SJCRH30 (cell line): ENCODE measurements at regions not wholly inside any gene's neighbourhood (a gene's known extent, or its start where the extent isn't known, plus 50 kb on each side); places are given as distances from the start of the nearest gene placed in this dataset.

ENCODE experiments used
- DNase-seq, 2 experiments: peaks; one replicate each; pipeline ENCODE4 v3.0.0-alpha.2; 2015 to 2020
- H3K27ac ChIP-seq: fragments of 250-450 bp; sonication (Bioruptor Pico); 2 replicates; pipeline ENCODE4 v1.5.1; 2020; ENCODE audit warnings: mild to moderate bottlenecking, moderate library complexity
- H3K27me3 ChIP-seq: fragments of 250-450 bp; sonication (Bioruptor Pico); 2 replicates; pipeline ENCODE4 v1.5.1; 2020; ENCODE audit warnings: mild to moderate bottlenecking, moderate library complexity
- H3K36me3 ChIP-seq: fragments of 250-450 bp; sonication (Bioruptor Pico); 2 replicates; pipeline ENCODE4 v1.5.1; 2020; ENCODE audit warnings: mild to moderate bottlenecking, moderate library complexity
- H3K4me1 ChIP-seq: fragments of 250-450 bp; sonication (Bioruptor Pico); 2 replicates; pipeline ENCODE4 v1.5.1; 2020; ENCODE audit warnings: mild to moderate bottlenecking, moderate library complexity
- H3K4me3 ChIP-seq: fragments of 250-450 bp; sonication (Bioruptor Pico); 2 replicates; pipeline ENCODE4 v1.5.1; 2020; ENCODE audit warnings: mild to moderate bottlenecking, moderate library complexity
- H3K9me3 ChIP-seq: fragments of 250-450 bp; sonication (Bioruptor Pico); replicated peaks from 2 replicates; pipeline ENCODE4 v1.5.1; 2020; ENCODE audit warnings: mild to moderate bottlenecking, moderate library complexity

DNA sequence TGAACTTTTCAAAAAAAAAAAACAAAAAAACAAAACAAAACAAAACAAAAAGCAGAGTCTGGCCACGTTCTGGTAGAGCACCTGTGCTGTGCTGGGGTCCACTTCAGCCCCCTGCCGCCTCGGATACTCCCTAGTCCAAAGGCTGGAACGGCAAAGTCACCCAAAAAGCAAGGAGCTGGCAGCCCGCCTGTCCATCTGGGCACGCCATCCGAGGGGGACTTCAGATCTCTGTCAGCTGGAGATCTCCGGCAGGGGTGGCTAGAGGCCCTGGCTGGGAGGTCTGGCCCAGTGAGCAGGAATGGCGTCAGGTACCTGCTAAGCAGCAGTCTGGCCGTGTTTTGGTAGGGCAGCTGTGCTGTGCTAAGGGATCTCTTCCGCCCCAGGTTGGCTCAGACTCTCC is 152.3 kb upstream of the ZNF516 start:
- H3K9me3 ChIP-seq = no peaks in the 10 kb centered on the region
- H3K27ac ChIP-seq = no peak overlapping the region
- no peak for DNase-seq
- H3K4me3 ChIP-seq = no peak overlapping the region
- H3K36me3 ChIP-seq = no peaks in the 10 kb centered on the region
- no peaks in the 10 kb centered on the region for H3K4me1 ChIP-seq
- H3K27me3 ChIP-seq = no peaks in the 10 kb centered on the region

DNA sequence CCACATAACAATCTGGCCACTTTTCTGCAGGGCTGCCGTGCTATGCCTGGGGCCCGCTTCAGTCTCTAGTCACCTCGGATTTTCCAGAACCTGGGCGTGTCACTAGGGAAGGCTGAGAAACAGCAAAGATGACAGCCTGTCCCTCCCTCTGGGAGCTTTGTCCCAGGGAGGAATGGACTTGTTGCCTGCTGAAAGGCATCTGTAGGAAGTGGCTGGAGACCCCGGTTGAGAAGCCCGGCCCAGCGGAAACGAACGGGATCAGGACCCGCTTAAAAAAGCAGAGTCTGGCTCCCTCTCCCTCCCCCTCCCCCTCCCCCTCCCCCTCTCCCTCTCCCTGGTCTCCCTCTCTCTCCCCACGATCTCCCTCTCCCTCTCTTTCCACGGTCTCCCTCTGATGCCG is 149.5 kb upstream of the ZNF516 start:
- no peak for DNase-seq
- Histone ChIP-seq H3K4me3 (no peak overlapping the region), H3K9me3 (no peaks in the 10 kb centered on the region), H3K4me1 (no peaks in the 10 kb centered on the region), H3K27me3 (no peaks in the 10 kb centered on the region), H3K36me3 (no peaks in the 10 kb centered on the region), H3K27ac (no peak overlapping the region)

DNA sequence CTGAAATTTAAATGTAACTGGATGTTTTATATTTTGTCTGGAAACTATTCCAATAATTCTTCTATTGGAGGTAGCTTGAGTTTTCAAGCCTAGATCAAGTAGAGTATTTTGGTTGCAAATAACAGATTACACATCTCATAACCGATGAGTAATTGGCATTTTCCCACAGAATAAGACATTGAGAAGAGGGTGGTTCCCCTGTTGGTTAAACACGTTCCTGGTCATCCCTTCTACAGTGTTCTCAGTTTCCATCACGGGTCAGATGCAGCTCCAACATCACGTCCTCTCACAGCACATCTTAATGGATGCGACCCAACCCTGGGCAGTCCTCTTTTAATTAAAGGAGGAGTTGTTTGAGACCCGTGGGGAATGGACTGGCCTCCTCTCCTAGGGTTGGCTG is 149.0 kb upstream of the ZNF516 start:
- Histone ChIP-seq H3K27ac (no peak overlapping the region), H3K36me3 (no peaks in the 10 kb centered on the region), H3K4me3 (no peak overlapping the region), H3K4me1 (no peaks in the 10 kb centered on the region), H3K9me3 (no peaks in the 10 kb centered on the region), H3K27me3 (no peaks in the 10 kb centered on the region)
- DNase-seq = no peak

DNA sequence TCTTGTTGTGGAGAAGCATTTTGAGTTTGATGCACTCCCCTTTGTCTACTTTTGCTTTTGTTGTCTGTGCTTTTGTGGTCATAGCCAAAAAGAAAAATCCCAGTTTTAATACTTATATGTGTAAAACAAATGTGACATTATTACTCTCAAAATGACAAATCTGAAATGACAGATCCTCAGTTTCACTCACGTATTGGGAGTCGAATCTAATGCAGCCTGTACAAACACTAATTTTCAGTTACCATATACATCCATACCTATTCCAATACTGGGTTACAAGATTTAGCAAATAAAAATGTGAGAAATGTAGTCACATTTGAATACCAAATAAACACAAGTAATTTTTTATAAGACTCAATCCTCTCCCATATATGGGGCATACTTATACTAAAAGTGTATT is 148.2 kb upstream of the ZNF516 start:
- Histone ChIP-seq H3K27me3 (no peaks in the 10 kb centered on the region), H3K4me3 (no peak overlapping the region)
- DNase-seq = no peak

GRCh38 chr18:76640438-76640837 is 145.4 kb upstream of the ZNF516 start:
- Histone ChIP-seq H3K36me3 (no peaks in the 10 kb centered on the region), H3K4me3 (no peak overlapping the region), H3K27ac (no peak overlapping the region), H3K9me3 (no peaks in the 10 kb centered on the region), H3K27me3 (no peaks in the 10 kb centered on the region), H3K4me1 (no peaks in the 10 kb centered on the region)
- DNase-seq = no peak

More for the DNA sequence above, 148.2 kb upstream of the ZNF516 start:
- Histone ChIP-seq H3K36me3 (no peaks in the 10 kb centered on the region), H3K4me1 (no peaks in the 10 kb centered on the region), H3K27ac (no peak overlapping the region), H3K9me3 (no peaks in the 10 kb centered on the region)

DNA sequence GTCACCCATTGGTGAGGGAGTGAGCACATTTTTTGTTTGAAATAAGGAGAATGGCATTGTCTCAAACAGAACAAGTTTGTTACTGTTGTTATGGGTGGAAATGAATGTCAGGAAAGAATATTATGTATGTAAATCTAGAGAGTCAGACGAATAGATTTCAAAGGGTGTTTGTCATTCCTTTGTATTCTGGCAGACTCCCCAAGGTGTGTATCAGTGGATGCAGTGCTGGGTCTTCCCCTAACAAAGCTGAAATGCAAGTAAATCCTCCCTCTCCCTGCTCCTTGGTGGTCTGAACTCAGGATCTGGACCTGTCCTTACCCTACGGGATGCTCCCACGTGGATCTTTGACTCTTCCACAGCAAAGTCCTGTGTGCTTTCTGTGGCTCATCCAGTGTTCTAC is 139.5 kb upstream of the ZNF516 start:
- no peaks in the 10 kb centered on the region for H3K36me3 ChIP-seq
- DNase-seq = no peak
- no peaks in the 10 kb centered on the region for H3K9me3 ChIP-seq
- H3K27me3 ChIP-seq = no peaks in the 10 kb centered on the region
- H3K27ac ChIP-seq = no peak overlapping the region
- no peak overlapping the region for H3K4me3 ChIP-seq
- H3K4me1 ChIP-seq = no peaks in the 10 kb centered on the region

- no peaks in the 10 kb centered on the region for H3K27me3 ChIP-seq
- no peaks in the 10 kb centered on the region for H3K36me3 ChIP-seq
- H3K4me1 ChIP-seq = no peaks in the 10 kb centered on the region
Measured at GRCh38 chr18:76633588-76634269, 138.7 kb upstream of the ZNF516 start.

DNA sequence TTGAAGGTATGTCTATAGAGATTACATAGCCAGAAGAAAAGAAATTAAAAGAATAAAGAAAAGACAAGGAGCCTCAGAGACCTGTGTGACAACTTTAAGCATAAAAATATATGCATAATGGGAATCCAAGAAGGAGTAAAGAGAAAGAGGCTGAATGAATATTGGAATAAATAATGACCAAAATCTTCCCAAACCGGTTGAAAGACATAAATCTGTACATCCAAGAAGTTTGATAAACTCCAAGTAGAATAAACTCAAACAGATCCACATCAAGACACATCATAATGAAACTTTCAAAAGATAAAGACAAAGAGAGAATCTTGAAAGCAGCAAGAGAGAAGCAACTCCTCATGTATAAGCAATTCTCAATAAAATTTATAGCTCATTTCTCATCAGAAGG is 132.4 kb upstream of the ZNF516 start:
- DNase-seq = no peak
- Histone ChIP-seq H3K4me1 (no peaks in the 10 kb centered on the region), H3K4me3 (no peak overlapping the region), H3K9me3 (no peaks in the 10 kb centered on the region), H3K36me3 (no peaks in the 10 kb centered on the region), H3K27me3 (no peaks in the 10 kb centered on the region), H3K27ac (no peak overlapping the region)

More at GRCh38 chr18:76633588-76634269, 138.7 kb upstream of the ZNF516 start:
- DNase-seq = no peak
- no peaks in the 10 kb centered on the region for H3K9me3 ChIP-seq
- H3K27ac ChIP-seq = no peak overlapping the region
- H3K4me3 ChIP-seq = no peak overlapping the region

DNA sequence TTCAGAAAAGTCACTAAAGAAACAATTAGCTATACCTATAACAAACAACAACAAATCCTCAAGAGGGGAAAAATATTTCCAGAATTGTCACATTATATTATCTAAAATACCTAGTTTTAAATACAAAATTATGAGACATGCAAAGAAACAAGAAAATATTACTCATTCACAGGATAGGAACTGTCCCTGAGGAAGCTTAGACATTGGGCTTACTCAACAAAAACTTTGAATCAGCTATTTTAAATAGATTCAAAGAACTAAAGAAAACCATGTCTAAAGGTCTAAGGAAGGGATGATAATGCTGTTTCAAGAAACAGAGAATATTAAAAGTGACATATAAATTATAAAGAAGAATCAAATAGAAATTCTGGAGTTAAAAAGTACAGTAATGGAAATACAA is 131.9 kb upstream of the ZNF516 start:
- H3K9me3 ChIP-seq = no peaks in the 10 kb centered on the region
- no peaks in the 10 kb centered on the region for H3K36me3 ChIP-seq
- H3K4me1 ChIP-seq = no peaks in the 10 kb centered on the region

GRCh38 chr18:76622651-76623050 is 127.6 kb upstream of the ZNF516 start:
- DNase-seq = no peak
- H3K27ac ChIP-seq = no peak overlapping the region
- H3K4me3 ChIP-seq = no peak overlapping the region
- H3K27me3 ChIP-seq = no peaks in the 10 kb centered on the region
- H3K4me1 ChIP-seq = no peaks in the 10 kb centered on the region
- no peaks in the 10 kb centered on the region for H3K9me3 ChIP-seq
- H3K36me3 ChIP-seq = no peaks in the 10 kb centered on the region

More for the DNA sequence above, 131.9 kb upstream of the ZNF516 start:
- Histone ChIP-seq H3K27me3 (no peaks in the 10 kb centered on the region), H3K4me3 (no peak overlapping the region), H3K27ac (no peak overlapping the region)
- DNase-seq = no peak

DNA sequence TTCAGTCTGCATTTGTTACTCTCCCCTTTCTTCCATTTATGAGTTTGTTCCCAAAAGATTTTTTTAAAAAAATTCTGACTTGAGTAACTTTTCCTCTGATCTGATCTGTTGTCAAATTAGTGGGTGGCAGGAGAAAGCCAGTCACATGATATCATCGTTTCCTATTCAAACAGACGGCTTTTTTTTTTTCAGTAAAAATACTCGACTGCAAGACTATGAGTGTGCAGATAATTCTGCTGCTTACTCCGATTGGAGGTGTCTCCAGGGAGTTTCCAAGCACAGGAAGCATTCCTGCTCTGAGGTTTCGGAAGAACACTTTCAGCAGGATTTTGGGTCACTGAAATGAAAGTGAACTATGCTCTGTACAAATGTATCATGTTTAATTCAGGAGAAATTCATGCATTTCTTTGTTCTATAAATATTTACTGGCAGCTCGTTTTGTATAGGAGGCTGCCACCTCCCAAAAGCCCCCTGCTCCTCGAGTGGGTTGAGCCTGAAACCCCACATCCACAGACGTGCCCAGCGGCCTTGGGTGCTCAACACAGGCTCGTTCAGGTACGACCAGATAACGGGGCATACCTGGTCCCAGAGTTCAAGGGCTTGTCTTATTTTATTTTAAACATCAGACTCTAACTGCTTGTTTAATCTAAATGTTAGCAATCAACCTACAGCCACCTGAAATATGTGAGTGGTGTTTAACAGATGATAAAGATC is 126.9 kb upstream of the ZNF516 start:
- H3K27me3 ChIP-seq = no peaks in the 10 kb centered on the region
- no peak overlapping the region for H3K27ac ChIP-seq
- DNase-seq = no peak
- no peaks in the 10 kb centered on the region for H3K36me3 ChIP-seq
- no peaks in the 10 kb centered on the region for H3K9me3 ChIP-seq
- no peak overlapping the region for H3K4me3 ChIP-seq
- H3K4me1 ChIP-seq = no peaks in the 10 kb centered on the region

GRCh38 chr18:76621226-76621625 is 126.2 kb upstream of the ZNF516 start:
- no peak overlapping the region for H3K4me3 ChIP-seq
- H3K9me3 ChIP-seq = no peaks in the 10 kb centered on the region
- no peak for DNase-seq

GRCh38 chr18:76620321-76621170 is 125.5 kb upstream of the ZNF516 start:
- no peak overlapping the region for H3K27ac ChIP-seq
- no peak overlapping the region for H3K4me3 ChIP-seq
- DNase-seq = peak in 1 of 2 experiments; percentile 5

More at GRCh38 chr18:76621226-76621625, 126.2 kb upstream of the ZNF516 start:
- no peaks in the 10 kb centered on the region for H3K4me1 ChIP-seq
- no peak overlapping the region for H3K27ac ChIP-seq
- no peaks in the 10 kb centered on the region for H3K27me3 ChIP-seq
- no peaks in the 10 kb centered on the region for H3K36me3 ChIP-seq

GRCh38 chr18:76619621-76620315 is 124.7 kb upstream of the ZNF516 start:
- peak overlapping the region; percentile 40 for H3K4me3 ChIP-seq
- DNase-seq = peak; percentile 17 to 41
- no peaks in the 10 kb centered on the region for H3K4me1 ChIP-seq
- H3K9me3 ChIP-seq = no peaks in the 10 kb centered on the region
- H3K27me3 ChIP-seq = no peaks in the 10 kb centered on the region
- no peak overlapping the region for H3K27ac ChIP-seq
- H3K36me3 ChIP-seq = no peaks in the 10 kb centered on the region

More at GRCh38 chr18:76620321-76621170, 125.5 kb upstream of the ZNF516 start:
- H3K36me3 ChIP-seq = no peaks in the 10 kb centered on the region
- no peaks in the 10 kb centered on the region for H3K27me3 ChIP-seq
- H3K9me3 ChIP-seq = no peaks in the 10 kb centered on the region
- no peaks in the 10 kb centered on the region for H3K4me1 ChIP-seq
